GM21576 (cell line): ENCODE measurements at regions not wholly inside any gene's neighbourhood (a gene's known extent, or its start where the extent isn't known, plus 50 kb on each side); places are given as distances from the start of the nearest gene placed in this dataset.
"Not testable (repeated sequence)": the region's sequence is repeated elsewhere in the genome, so short reads cannot be mapped to it uniquely, and the experiment has no call there.

Source experiments
- ATAC-seq: cut with Tn5 transposase; IDR thresholded peaks from one replicate; pipeline ENCODE4 v1.9.1; 2021; ENCODE audit warnings: mild to moderate bottlenecking, moderate library complexity; ENCODE audit not compliant: unreplicated experiment

DNA sequence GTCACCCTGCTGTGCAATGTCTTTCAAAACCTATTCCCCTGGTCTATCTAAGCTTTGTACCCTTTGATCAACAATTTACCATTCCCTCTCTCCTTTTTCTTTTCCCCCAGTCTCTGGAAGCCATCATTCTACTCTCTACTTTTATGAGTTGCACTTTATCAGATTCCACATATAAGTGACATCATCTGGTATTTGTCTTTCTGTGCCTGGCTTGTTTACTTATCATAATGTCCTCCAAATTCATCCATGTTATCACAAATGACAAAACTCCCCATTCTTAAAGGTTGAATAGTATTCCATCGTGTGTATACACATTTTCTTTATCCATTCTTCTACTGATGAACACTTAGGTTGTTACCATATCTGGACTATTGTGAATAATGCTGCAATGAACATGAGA, 344.2 kb upstream of the CCNH start:
- ATAC-seq: no peak

DNA sequence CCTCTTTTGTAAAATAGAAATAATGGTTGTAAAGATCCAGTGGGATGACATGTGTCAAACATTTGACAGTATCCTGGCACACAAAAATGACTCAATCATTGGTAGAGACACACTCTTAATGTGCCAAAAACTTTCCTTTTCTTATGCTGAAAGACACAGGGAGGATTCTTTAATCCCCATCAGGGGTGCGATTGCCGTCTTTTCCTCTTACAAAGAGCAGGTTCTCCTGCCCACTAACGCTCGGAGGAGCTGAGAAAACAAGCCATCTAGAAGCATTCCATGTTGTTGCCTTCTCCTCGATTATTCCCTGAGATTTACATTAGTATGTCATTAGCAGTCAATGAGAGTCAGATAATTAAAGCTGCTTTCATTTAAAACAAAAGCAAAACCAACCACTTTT, 342.6 kb upstream of the CCNH start:
- no peak for ATAC-seq

DNA sequence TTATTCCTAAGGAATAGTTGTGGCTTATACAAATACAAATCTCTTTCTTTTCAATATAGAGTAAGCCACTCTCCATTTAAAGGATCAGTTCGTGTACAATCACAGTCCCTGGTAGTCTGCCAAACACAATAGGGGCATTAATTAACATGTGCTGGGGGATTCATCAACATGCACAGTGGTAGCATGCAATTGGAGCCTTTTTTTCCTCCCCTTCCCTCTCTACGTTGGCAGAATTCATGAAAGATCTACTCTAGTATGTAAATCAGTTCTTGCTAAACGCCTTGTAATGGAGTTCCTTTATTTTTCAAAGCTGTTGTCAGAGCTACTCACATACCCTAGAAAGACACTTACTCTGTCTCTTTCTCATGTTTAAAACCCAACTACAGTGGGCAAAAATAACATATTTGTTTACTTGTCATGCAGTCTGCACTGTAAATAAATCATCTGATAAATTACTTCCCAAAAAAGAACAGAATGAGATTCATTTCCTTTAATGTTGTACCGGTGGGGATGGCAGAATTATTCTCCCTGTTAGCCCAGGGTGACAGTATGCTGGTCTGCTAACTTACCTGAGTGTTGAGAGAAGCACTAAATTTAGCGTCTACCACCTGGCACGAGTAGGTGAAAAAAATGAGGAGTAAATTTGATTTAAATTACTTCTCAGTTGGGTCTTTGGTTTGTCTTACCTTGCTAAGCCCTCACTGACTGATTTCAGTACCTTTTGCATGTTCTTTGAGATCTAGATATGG, 341.5 kb upstream of the CCNH start:
- ATAC-seq: no peak

DNA sequence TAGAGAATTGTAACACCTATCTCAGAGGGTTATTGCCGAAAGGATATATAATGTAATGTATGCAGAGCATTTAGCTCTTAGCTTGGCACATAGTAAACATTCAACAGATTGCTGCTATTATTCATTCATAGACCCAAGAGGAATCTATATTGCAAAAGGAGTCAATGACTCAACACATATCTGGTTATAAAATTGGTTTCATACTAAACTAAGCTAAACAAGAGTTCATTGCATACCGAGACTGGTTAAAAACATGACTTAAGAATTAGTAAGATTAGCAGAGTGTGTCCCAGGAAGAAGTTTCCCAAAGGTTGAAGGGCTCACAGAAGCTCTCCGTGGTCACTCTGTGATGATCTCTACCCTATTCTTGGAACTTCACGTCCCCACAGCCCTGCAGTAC, 339.6 kb upstream of the CCNH start:
- no peak for ATAC-seq

DNA sequence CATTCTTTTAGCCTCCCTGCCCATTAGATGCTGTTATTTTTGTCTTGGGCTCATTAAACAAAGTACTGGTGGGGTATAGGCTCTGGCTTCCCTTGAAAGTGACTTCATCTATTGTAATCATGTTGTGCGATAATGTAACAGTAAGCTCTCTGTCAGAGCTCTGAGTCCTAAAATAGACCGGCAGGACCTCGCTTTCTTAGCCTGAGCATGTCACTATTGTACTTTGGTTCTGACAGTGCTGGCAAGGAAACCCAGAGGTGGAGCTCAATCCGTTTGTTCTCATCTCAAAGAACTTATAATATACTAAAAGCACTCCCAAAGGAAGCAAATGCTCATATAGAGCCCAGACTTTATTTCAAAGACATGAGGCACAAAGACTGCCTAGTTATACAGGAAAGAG, 339.1 kb upstream of the CCNH start:
- ATAC-seq: no peak

DNA sequence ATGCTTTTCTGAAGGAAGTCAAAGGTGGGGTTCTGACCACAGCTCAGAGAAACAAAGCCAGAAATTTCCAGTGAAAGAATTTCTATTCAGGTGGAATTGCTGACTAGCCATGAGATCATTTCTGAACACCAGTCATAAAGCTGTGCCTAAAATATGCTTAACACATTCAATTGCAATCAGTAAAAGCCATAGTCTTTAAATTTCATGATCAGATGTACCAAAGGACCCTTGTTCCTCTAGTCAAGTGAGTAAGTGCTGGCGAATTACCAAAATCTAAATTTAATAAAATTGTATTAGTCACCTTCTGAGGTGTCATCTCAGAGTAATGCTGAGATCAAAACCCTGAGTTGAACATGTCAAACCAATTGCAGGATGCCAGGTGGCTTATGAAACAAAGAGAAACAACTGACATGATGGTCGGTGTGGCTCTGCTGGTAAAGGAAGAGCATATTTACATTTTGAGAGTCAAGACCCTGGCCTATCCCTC, 334.2 kb upstream of the CCNH start:
- no peak for ATAC-seq

DNA sequence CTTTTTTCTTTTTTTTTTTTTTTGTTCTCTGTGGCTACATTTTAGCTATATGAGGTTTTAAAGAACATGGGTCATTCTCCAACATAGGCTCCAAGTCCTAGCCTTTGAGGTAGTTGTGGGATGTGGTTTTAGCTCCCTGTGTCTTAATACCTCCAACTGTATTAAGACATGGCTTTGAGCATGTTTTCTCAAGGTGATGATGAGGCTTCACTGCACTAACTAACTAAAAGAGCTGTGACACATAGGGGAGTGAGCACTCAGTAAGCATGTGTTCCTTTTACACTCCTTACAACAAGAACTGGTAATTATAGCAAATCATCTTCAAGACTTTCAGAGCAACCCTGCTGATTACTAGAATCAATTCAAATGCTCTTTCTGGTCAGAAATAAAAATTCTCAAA, 333.6 kb upstream of the CCNH start:
- ATAC-seq: no peak

DNA sequence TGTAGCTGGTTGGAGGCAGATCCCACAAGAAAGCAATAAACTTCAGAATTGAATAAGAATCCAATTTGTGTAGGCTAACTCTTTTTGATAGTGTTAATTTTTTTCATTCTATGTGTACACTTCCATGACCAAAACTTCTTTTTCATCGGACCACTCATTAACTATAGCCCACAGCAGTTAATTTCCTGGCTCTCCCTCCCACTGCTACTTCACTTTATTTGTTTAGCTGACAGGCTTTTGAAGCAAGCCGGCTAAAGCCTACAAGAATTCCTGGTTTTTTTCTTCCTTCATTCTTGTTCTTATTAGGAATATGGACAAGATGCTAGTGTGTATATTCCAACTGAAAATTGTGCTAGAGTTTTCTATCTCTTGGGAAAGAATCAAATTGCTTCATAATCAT, 329.2 kb upstream of the CCNH start:
- ATAC-seq: no peak

DNA sequence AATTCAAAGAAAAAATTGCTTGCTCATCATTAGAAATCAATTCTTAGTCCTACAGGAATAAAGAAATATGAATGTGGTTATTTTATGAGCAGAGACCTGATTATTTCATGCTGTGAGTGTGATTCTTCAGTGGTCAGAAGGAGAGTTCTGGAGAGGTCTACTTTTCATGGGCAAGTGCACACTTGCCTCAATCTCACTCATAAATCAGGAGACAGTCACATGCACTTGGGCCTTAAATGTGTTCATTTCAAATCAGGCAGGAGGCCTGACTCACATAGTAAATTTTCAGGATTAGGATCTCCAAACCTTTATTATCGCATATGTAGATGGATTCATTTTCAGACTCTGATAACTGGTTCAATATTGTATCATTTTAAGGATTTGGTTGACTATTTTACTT, 323.2 kb upstream of the CCNH start:
- ATAC-seq: no peak

DNA sequence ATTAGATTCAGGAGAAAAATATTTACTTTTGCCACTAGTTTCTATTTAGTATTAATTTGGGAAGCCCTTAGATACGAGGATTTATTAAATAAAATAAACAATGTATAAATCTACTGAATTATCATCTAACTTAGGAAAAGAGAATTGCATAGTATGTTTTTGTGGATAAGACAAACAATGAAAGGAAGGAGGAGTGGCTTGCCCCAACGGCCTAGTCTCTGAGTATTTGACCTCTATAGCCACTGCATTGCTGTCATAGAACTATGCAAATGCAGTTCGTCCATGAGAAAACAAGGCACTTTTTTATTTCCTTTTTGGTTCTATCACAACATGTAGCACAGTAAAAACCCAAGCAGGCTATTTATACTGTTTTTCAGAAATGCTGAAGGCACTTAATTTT, 321.2 kb upstream of the CCNH start:
- no peak for ATAC-seq

DNA sequence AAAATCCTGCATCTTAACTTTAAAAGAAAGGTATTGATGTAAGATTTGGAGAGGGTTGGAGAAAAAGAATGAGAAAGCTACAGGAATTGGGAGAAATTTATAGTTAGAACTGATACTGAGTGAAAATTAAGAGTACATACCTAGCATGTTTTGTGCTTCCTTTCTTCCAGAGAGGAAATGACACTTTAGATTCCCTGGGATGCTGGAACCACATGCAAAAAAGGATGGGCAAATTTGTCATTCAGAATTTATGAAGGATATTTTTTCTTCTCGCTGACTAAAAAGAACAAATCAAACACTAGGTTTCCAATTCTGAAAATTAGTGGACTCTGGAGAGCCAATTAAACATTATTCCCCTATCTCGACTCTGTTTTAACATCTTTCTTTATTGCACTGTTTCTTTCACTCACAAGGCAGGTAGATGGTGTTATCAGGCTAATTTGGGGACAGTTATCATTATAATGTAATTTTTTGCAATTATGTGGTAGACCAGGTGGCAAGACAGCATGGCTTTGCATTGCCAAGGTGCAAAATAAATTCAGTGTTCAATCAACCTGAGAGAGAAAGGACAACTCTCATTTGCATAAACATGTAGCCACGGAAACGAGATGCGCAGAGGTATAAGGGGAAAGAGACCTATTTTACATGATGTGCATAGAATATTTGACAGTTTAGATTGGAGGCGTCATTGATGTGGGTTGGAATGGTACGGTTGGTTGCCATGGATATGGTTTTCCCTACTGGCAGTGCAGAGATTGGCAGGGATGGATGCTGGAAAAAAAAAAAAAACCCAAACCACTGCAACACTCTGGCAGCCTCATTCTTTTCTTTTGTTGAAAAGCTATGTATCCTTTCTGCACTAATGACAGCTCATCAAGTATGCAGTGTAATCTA, 320.4 kb upstream of the CCNH start:
- no peak for ATAC-seq

DNA sequence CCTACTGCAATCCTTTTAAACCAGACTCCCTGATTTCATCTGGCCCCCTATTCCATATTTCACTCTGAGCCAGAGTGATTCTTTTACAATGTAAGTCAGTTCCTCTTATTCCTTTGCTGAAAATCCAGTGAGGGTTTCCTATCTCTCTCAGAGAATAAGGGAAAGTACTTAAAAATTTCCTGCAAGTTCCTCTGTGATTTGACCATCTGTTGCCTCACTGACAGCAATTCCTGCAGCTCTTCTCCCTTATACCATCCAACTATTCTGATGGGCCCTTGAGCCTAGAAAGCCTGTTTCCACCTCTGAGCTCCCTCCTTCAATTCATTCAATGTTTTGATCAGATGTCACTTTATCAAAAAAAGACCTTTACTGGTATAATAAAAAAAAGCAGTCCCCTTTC, 317.1 kb upstream of the CCNH start:
- no peak for ATAC-seq

DNA sequence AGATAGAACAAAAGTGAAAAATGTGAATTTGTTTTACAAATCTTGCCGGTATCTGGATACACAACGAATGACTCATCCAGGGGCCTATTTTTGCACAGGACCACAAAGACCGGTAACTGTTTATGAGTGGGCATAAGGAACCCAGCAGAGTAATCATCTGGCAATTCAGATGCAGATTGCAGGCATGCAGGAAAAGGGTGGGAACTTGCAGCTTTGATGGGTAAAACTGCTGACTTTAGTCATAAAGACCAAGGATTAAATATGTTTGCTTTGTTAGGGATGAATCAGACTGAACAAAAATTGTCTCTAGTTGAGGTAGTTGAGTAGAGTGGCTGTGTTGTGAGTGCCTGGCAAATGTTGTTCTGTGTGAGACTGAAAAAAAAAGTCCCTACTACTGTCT, 309.6 kb upstream of the CCNH start:
- ATAC-seq: no peak

DNA sequence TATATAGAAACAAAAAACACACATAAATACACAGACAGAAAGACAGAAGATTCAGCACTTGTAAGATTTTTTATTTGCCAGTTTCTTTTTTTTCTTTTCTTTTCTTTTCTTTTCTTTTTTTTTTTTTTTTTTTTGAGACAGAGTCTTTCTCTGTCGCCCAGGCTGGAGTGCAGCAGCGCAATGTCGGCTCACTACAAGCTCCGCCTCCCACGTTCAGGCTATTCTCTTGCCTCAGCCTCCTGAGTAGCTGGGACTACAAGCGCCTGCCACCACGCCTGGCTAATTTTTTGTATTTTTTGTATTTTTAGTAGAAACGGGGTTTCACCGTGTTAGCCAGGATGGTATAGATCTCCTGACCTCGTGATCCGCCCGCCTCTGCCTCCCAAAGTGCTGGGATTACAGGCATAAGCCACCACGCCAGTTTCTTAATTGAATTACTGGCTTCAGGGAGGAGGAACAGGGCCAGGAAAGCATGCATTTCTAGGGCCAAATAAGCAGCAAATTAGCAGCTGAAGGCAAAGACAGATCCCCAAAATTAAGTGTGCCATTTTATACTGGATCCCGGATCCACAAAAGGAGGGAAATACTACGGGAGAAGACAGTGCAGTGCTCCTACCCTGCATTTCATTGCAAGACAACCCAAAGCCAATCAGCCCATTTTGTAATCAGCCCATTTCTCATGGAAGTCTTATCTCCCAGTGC, 305.6 kb upstream of the CCNH start:
- ATAC-seq: not testable (repeated sequence)

DNA sequence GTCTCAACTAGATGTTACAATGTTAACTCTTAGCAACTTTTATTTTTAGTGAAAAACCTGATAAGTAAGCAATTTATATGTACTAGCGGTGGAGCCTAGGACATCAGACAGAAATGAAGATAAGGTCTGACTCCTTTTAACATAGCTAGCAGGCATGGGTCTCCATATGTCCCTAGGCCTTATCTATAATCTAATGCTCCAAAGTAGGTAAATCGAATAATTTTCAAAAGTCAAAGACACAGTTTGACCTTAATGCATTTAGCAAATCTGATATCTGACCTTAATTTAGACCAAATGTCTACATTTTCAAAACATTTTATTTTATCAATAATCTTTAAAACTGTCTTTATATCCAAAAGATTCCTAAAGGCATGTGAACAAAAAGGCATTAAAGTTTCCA, 305.0 kb upstream of the CCNH start:
- ATAC-seq: no peak

DNA sequence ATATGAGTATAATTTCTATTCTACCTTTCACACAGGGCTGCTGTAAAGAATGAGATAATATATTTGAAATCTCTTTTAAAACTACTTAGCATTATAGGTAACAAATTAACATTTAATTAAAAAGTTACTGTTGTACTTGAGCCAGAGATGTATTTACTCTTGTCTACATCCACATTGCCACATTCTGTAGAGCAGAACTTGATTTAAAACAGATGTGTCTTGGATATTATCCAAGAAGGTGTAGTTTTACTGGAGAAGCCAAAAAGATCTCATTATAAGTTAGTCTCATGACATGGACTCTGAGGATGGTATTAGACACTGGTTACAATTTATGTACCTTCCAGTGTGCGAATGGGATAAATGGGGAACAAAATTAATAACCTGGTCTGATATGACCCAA, 293.1 kb upstream of the CCNH start:
- ATAC-seq: no peak

DNA sequence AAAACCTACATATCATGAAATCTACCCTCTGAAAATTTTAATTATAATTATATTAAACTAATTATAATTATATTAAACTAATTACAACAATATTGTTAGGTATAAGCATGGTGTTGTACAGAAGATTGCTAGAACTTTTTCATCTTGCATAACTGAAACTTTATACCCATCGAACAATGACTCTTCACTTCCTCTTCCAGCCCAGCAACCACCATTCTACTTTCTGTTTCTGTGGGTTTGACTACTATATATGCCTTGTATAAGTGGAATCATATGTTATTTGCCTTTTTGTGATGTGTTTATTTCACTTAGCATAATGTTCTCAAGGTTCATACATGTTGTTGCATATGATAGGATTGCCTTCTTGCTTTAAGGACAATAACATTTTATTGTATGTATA, 274.2 kb upstream of the CCNH start:
- peak; percentile 88 for ATAC-seq

DNA sequence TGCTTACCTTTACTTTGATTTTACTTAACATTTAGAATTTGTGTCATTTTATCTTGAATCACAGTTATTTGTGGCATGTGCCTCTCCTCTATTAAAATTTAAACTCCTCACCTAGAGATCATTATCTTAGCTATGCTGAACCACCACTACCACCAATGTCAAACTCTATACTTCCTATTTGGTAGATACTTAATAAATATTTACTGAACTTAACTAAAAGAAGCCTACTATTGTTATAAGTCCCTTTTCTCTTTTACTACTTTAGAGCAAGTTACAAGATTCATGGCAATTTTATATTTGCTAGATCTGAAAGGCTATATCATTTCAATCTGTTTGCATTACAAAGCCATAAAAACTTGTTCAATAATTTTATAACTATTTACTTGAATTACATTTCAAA, 273.3 kb upstream of the CCNH start:
- ATAC-seq: no peak

DNA sequence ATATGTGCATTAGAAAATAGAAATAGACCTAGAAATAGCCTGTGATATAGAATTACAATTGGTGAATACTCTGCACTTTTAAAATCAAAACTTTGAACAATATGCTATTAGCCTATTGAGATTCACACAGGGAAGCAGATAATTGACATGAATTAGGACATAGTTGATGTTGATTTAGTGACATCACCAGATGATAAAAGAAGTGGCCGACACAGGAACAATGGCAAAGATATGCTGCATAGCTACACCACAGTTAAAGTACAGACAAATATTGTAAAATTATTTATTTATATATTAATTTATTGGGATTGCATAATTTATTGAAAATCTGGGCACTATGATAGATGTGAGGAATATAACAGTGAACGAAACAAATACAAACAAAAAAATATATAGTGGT, 261.5 kb upstream of the CCNH start:
- ATAC-seq: no peak

DNA sequence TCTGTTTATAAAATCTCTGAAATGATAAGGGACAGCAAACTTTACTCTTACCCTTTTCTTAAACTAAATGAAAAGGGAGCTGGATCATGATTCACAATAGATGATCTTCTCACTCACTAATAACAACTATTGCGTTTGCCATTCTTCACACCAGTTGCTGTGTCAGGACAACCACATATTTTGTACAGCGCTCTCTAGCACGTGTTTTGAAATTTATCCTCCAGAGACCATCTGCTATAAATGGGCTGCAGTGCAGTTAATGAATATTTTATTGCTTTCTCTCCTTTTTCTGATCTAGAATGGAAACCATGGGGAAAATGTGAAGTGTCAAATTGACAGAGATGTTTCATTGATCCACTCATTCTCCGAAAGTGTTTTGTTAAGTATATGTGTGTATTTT, 258.4 kb upstream of the CCNH start:
- no peak for ATAC-seq

DNA sequence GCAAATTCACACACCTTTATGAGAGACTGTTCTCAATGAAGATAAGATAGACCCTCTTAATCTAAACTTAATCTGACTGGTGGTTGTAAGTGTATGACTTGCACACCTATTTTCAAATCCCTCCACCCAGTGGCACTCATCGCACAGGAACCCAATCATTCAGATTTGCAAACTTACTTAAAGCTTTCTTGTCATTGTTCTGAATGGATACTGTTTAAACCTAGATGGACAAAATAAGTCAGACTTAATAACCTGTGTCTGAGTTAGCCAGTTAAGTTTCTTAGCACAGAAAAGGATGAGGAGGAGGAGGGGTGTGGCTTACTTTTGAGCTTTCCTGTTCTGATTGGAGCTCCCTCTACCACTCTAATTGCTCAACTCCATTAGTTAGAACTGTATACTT, 252.4 kb upstream of the CCNH start:
- ATAC-seq: no peak
